ENCODE measurements at regions not wholly inside any gene's neighbourhood (a gene's known extent, or its start where the extent isn't known, plus 50 kb on each side); places are given as distances from the start of the nearest gene placed in this dataset.

DNA sequence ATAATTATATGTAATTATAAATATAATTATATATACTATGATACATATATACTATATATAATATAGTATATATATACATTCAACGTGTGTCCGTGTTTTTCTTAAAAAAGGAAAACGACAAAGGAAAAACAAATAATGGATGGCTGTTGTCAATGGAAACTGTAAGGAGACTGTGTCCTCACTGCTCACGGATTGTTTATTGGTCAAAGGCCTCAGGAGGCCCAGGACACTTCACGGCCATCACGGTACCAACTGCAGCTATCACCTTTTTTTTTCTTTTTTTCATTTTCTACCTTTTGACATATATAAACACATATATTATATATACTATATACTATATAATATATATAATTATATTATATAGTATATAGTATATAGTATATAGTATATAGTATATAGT is 113.4 kb downstream of the SPTSSA start:
- DNase-seq: no peak

DNA sequence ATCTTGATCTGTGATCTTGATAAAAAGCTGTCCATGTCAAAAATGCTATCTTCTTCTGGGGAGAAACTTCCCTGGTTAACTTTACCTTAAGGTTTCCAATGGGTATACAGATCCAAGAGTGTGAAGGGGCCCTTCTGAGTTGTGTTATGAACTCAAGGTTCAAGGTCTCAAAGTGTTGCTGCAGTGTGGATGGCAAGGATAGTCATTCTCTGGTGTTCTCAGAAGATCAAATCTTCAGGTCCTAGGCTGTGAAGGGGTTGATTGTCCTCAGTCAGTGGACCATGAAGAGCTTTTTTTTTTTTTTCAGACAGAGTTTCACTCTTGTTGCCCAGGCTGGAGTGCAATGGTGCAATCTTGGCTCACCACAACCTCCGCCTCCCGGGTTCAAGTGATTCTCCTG is 114.4 kb downstream of the SPTSSA start:
- DNase-seq: no peak

DNA sequence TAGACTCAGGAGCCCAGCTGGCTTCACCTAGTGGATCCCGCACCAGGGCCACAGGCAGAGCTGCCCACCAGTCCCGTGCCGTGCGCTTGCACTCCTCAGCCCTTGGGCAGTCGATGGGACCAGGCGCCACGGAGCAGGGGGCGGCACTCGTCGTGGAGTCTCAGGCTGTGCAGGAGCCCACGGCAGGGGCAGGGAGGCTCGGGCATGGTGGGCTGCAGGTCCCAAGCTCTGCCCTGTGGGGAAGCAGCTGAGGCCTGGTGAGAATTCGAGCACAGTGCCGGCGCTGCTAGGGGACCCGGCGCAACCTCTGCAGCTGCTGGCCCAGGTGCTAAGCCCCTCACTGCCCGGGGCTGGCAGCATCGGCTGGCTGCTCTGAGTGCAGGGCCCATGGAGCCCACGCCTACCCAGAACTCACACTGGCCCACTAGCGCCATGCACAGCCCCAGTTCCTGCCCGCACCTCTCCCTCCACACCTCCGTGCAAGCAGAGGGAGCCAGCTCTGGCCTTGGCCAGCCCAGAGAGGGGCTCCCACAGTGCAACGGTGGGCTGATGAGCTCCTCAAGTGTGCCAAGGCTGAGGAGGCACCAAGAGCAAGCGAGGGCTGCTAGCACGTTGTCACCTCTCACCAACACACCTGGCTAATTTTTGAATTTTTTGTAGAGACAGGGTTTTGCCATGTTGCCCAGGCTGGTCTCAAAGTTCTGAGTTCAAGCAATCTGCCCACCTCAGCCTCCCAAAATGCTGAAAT is 116.1 kb downstream of the SPTSSA start:
- no peak for DNase-seq

- no peak for DNase-seq
Measured at GRCh38 chr14:34344318-34344717, 117.7 kb downstream of the SPTSSA start.

GRCh38 chr14:34340025-34340625 is 121.9 kb downstream of the SPTSSA start:
- no peak for DNase-seq

- no peak for DNase-seq
Measured at GRCh38 chr14:34338056-34338455, 124.0 kb downstream of the SPTSSA start.

DNA sequence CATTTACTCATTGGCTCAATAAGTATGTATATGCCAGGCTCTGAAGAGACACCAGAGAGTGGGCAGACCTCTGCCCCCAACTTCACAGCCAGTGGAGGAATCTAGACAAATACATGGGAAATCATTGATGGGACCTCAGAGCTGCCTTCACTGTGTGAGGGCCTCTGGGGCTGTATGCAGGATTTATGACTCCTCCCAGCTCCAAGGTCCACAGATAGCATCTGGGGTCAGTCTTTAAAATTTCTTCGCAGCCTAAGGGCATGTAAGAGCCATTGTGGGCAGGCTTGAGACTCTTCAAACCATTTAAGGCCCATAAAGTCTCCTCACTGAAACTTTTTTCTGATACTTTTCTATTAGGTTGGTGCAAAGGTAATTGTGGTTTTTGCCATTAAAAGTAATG is 125.5 kb downstream of the SPTSSA start:
- DNase-seq: no peak

DNA sequence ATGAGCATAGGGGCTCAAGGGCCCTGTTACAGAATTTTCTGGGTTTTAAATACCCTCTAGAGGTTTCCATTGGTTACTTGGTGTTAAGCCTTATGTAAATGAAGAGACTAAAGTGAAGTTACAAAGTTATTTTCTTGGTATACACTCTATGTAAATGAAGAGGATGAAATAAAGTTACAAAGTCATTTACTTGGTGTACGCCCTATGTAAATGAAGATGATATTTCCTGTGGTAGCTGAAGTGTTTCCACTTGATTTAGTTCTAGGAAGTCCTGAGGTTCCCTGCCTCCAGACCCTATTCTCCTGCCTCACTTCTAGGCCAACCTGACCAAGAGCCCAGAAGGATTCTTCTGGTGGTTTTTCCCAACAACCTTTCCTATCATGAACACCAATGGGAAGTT is 126.1 kb downstream of the SPTSSA start:
- DNase-seq: no peak

DNA sequence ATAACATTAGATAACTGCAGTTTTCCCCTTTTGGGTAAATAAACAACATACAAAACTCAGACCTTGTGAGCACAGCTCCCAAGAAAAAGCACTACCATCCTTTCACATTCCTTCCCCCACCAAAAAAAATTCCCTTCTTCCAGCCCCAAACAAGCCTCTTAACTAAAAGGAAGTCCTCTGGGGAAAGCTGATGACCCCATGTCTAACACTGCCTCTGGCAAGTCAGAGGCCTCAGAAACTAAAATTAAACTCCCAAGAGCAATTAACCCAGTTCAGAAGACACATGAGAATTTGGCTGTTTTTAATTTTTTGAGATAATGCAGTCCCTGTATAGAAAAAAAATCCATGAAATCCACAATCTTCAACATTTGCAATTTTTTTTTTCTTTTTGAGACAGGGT is 127.7 kb downstream of the SPTSSA start:
- DNase-seq: no peak

- DNase-seq: peak; percentile 47
Measured at GRCh38 chr14:34331728-34332623, 130.1 kb downstream of the SPTSSA start.

DNA sequence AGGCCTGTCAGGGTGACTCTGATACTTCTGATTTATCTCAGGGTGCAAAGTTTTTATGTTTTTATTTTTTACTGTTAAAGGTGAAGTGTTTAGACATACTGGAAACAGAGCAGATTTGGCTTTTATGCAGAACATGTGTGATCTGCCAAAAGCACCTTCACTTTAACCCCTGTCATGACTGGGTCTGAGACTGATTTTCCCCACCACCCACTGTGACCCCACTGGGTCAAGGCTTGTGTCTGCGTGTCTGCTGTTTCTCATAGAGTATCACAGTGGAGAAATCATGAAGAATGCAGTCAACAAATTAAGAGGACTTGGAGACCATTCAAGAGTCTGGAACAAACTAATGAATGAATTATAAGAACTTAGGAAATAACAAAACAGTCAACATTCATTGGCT is 131.2 kb downstream of the SPTSSA start:
- DNase-seq: no peak

DNA sequence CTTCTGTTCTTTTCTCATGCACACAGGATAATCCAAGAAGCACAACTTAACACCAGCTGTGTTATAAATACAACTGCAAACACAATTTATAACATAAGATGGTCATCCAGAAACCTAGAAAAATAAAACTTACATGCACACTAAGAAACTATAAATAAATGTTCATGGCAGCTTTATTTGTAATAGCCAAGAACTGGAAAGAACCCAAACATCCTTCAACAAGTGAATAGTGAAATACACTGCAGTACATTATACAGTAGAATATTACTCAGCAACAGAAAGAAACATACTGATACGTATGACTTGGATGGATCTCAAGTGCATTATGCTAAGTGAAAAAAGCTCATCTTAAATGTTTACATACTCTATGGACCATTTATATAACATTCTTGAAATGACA is 132.7 kb downstream of the SPTSSA start:
- no peak for DNase-seq

DNA sequence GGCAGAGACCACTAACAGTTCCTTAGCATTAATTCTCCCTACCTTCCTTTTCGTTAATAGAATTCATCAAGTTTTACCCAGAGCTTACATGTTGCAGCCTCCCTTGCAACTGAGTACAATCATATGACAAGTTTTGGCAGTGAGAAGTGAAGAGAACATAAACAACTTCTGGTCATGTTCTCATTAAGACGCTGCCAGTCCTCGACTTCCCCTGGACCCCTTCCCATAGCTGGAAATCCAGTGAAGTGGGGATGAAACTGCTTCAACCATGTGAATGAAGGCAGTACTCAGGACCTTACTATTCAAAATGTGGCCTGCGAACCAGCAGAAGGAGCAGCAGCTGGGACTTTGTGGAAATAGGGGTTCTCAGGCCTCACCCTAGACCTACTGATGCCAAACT is 133.9 kb downstream of the SPTSSA start:
- no peak for DNase-seq

- DNase-seq: no peak
Measured at GRCh38 chr14:34325493-34325892, 136.5 kb downstream of the SPTSSA start.

DNA sequence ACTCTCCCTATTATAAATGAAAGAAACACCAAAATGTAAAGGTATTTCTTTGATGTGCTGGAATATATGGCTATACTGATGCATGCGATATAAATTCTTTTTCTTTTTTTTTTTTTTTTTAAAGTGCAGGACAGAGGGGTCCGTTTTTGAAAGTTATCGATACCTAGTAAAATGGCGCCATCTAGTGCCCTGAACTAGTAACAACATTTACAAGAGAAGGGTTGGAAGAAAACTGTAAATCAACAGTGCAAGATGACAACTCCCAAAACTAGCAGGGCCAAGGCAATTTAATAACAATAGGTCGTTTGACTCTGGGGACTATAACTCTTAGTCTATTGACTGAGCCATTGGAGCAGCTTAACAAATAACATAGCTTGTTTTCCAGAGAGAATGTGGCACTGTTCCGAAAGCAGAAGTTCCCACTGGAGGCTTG is 137.7 kb downstream of the SPTSSA start:
- DNase-seq: no peak

GRCh38 chr14:34322940-34323418 is 139.1 kb downstream of the SPTSSA start:
- DNase-seq: peak; percentile 67

- no peak for DNase-seq
Measured at GRCh38 chr14:34319140-34319539, 142.9 kb downstream of the SPTSSA start.

GRCh38 chr14:34318014-34318413 is 144.0 kb downstream of the SPTSSA start:
- no peak for DNase-seq

DNA sequence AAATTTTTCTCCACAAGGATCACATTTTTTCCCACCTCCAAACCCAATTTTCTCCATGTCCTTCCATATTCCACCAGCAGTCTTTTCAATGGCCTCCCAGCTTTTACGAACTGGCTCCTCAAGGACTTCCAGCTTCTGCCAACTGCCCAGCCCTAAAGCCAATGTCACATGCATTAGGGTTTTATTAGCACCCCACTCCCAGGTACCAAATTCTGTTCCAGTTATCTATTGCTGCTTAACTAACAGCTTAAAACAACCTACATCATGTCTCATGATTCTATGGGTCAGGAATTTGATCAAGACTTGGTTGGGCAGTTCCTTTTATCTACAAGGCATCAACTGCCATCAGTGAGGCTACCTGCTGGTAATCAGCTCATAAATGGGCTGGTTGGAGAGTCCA is 151.3 kb downstream of the SPTSSA start:
- no peak for DNase-seq

DNA sequence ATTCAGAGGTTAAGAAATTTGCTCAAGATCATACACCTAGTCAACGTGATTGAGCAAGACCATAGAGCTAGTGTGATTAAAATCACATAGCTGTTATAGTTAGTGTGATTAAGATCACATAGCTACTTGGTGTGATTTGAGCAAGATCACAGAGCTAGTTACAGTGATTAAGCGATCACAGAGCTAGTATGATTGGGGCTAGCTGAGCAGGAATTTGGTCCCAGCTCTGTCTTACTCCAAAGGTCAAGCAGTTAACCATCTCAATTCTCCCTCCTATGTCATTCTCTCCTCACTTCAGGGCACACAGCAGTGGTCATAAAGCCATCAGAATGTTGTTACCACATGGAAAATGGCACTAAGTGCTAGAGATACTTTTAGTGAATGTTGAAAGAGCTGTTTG is 158.2 kb downstream of the SPTSSA start:
- DNase-seq: no peak

- DNase-seq: no peak
Measured at GRCh38 chr14:34302654-34303053, 159.4 kb downstream of the SPTSSA start.

DNA sequence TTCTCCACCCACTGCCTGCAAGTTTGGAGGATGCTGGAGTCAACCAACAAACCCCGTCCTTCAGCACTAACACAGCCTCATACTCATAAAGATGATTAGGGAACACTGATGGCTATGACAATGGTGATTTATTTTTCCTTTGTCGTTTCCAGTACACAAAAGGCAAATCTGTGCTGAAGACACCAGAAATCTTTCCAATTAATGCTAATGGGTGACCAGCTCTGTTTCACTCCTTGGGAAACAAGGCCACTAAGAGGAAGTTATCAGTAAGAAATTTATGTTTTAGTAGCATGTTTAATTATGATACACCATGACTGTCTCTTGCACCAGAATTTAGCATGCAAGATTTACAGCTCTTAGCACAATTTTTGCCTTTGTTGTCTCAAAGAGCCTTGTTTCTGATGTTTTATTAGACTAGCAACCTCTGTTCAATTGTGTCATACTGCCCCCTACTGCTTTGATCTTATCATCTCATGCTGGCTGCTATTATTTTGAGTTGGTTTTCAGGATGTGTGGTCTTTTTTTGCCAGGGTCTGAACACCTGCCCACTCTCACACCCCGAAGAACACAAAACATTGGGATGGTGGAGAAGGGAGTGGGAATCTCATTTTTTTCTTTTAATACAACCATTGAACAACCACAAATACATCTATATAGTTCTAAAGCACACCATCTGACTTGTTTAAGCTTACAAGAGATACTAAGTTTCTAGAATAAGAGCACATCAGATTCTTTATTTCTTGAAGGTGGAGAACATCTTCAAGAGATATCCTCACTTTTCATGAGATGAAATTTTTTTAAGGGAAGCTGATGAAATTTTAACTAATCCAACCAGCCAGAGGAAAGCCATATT is 160.9 kb downstream of the SPTSSA start:
- peak; percentile 46 for DNase-seq

DNA sequence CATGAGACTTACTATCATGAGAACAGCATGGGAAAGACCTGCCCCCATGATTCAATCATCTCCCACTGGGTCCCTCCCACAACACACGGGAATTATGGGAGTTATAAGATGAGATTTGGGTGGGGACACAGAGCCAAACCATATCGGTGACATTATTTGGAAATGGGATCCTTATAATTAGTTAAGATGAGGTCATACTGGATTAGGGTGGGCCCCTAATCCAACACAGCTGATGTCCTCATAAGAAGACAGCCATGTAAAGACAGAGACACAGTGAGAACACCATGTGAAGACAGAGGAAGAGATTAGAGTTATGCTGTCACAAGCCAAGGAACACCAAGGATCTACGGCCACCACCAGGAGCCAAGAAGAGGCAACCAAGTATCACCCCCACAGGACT is 161.7 kb downstream of the SPTSSA start:
- DNase-seq: no peak
